ENCODE measurements at regions not wholly inside any gene's neighbourhood (a gene's known extent, or its start where the extent isn't known, plus 50 kb on each side); places are given as distances from the start of the nearest gene placed in this dataset.

GRCh38 chr5:68641211-68641610 lies 425.7 kb downstream of the PIK3R1 start:
- H3K36me3 ChIP-seq (ENCODE audit: insufficient read depth, low read length): no peaks in the 10 kb centered on the region
- no peak overlapping the region for H3K27ac ChIP-seq (ENCODE audit: low read depth, low read length, poor library complexity, severe bottlenecking)
- no peaks in the 10 kb centered on the region for H3K79me2 ChIP-seq (ENCODE audit: insufficient read depth, low read depth, low read length)
- peaks cover 5% of the 10 kb centered on the region for H3K4me1 ChIP-seq (ENCODE audit: insufficient read depth, low read length, poor library complexity, severe bottlenecking)
- H3K9me2 ChIP-seq (ENCODE audit: insufficient read depth, low read length): no peaks in the 10 kb centered on the region
- no peak overlapping the region for H3K4me3 ChIP-seq (ENCODE audit: low read depth, low read length, poor library complexity, severe bottlenecking)
- H2AFZ ChIP-seq (ENCODE audit: low read length): no peak overlapping the region
- TF ChIP-seq, protein P1, sequence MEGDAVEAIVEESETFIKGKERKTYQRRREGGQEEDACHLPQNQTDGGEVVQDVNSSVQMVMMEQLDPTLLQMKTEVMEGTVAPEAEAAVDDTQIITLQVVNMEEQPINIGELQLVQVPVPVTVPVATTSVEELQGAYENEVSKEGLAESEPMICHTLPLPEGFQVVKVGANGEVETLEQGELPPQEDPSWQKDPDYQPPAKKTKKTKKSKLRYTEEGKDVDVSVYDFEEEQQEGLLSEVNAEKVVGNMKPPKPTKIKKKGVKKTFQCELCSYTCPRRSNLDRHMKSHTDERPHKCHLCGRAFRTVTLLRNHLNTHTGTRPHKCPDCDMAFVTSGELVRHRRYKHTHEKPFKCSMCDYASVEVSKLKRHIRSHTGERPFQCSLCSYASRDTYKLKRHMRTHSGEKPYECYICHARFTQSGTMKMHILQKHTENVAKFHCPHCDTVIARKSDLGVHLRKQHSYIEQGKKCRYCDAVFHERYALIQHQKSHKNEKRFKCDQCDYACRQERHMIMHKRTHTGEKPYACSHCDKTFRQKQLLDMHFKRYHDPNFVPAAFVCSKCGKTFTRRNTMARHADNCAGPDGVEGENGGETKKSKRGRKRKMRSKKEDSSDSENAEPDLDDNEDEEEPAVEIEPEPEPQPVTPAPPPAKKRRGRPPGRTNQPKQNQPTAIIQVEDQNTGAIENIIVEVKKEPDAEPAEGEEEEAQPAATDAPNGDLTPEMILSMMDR (conservative IDR thresholded peaks at IDR 0.05; ENCODE audit: low read length): no peak
- TF ChIP-seq EZH2phosphoT487 (IDR thresholded peaks at IDR 0.05; ENCODE audit: borderline replicate concordance, low read depth, low read length): no peak
- no peaks in the 10 kb centered on the region for H4K20me1 ChIP-seq (ENCODE audit: insufficient read depth, low read length)
- no peak for DNase-seq (ENCODE audit: low spot score)
- H3K4me2 ChIP-seq (ENCODE audit: low read length): no peak overlapping the region
- BruUV-seq (replicated peaks): no TSS peak
- no peaks in the 10 kb centered on the region for H3K9me3 ChIP-seq (ENCODE audit: low read length)
- ChIA-PET POLR2A (no interaction called here), CTCF (ENCODE audit: unreplicated experiment) (no interaction called here)
- intact Hi-C loops (cut with micrococcal nuclease; ENCODE audit: unreplicated experiment): no loop called here

DNA sequence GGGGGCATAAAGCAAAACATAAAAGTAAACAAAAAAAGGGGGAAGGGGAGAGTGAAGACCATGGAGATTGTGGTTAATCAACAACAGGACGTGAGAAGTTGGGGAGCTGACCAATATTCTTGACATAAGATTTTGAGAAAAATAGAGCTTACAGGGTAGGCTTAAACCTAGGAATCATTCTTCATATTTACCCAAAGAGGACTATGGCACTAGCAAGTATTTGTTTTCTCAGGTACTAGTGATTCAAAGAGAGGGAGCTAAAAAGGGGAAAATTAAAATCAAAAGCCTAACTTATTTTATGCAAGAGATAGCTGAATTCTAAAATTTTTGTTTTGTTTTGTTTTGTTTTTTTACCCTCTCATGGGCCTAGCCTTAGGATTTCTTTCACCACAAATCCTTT lies 427.5 kb downstream of the PIK3R1 start:
- BruUV-seq (replicated peaks): no TSS peak
- ChIA-PET CTCF (ENCODE audit: unreplicated experiment) (no interaction called here), POLR2A (no interaction called here)
- Histone ChIP-seq H3K4me3 (ENCODE audit: low read depth, low read length, poor library complexity, severe bottlenecking) (no peak overlapping the region), H2AFZ (ENCODE audit: low read length) (no peak overlapping the region), H3K4me2 (ENCODE audit: low read length) (no peak overlapping the region), H3K9me3 (ENCODE audit: low read length) (no peaks in the 10 kb centered on the region), H3K36me3 (ENCODE audit: insufficient read depth, low read length) (no peaks in the 10 kb centered on the region), H3K4me1 (ENCODE audit: insufficient read depth, low read length, poor library complexity, severe bottlenecking) (peaks cover 5% of the 10 kb centered on the region), H3K27ac (ENCODE audit: low read depth, low read length, poor library complexity, severe bottlenecking) (no peak overlapping the region), H4K20me1 (ENCODE audit: insufficient read depth, low read length) (no peaks in the 10 kb centered on the region), H3K9me2 (ENCODE audit: insufficient read depth, low read length) (no peaks in the 10 kb centered on the region), H3K79me2 (ENCODE audit: insufficient read depth, low read depth, low read length) (no peaks in the 10 kb centered on the region)
- TF ChIP-seq, protein P1 (conservative IDR thresholded peaks at IDR 0.05; ENCODE audit: low read length): no peak
- TF ChIP-seq EZH2phosphoT487 (IDR thresholded peaks at IDR 0.05; ENCODE audit: borderline replicate concordance, low read depth, low read length): no peak
- intact Hi-C loops (cut with micrococcal nuclease; ENCODE audit: unreplicated experiment): no loop called here
- DNase-seq (ENCODE audit: low spot score): no peak

DNA sequence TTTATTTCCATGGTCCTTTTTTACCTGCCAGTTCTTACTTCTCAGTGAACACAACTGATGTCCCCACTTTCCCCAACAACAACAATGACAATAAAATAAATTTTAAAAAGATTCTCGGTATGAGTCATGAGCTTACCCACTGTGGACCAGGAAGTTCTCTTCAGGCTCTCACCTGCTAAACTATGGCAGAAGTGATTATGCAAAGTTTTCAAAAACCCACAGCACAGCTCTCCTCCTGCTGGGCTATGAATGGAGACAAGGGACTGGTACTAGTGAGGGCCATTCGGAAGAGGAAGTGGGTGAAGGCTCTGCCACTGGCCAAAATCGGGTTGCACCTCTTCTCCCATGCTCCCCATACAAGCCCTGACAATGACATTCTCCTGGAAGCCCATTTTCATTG lies 429.4 kb downstream of the PIK3R1 start:
- H3K79me2 ChIP-seq (ENCODE audit: insufficient read depth, low read depth, low read length): no peaks in the 10 kb centered on the region
- DNase-seq (ENCODE audit: low spot score): peak; percentile 25
- H3K4me2 ChIP-seq (ENCODE audit: low read length): no peak overlapping the region
- peaks cover 5% of the 10 kb centered on the region for H3K4me1 ChIP-seq (ENCODE audit: insufficient read depth, low read length, poor library complexity, severe bottlenecking)
- H3K27ac ChIP-seq (ENCODE audit: low read depth, low read length, poor library complexity, severe bottlenecking): no peak overlapping the region
- peak overlapping the region; percentile 73; the same call in 1 of the 2 replicates for H2AFZ ChIP-seq (ENCODE audit: low read length)
- no TSS peak for BruUV-seq (replicated peaks)
- H4K20me1 ChIP-seq (ENCODE audit: insufficient read depth, low read length): no peaks in the 10 kb centered on the region
- intact Hi-C loops (cut with micrococcal nuclease; ENCODE audit: unreplicated experiment): no loop called here
- no peaks in the 10 kb centered on the region for H3K36me3 ChIP-seq (ENCODE audit: insufficient read depth, low read length)
- no peaks in the 10 kb centered on the region for H3K9me2 ChIP-seq (ENCODE audit: insufficient read depth, low read length)
- no peak overlapping the region for H3K4me3 ChIP-seq (ENCODE audit: low read depth, low read length, poor library complexity, severe bottlenecking)
- TF ChIP-seq, protein P1 (conservative IDR thresholded peaks at IDR 0.05; ENCODE audit: low read length): no peak
- no peak for TF ChIP-seq EZH2phosphoT487 (IDR thresholded peaks at IDR 0.05; ENCODE audit: borderline replicate concordance, low read depth, low read length)
- no peaks in the 10 kb centered on the region for H3K9me3 ChIP-seq (ENCODE audit: low read length)
- ChIA-PET CTCF (ENCODE audit: unreplicated experiment) (no interaction called here), POLR2A (interaction anchor here (0.7 to 1.0 kb wide), 4 partner anchors 9 to 560 kb away, joined by 3 read pairs; no protein-coding TSS in a partner anchor)
